GM12873 (cell line): ENCODE measurements at regions not wholly inside any gene's neighbourhood (a gene's known extent, or its start where the extent isn't known, plus 50 kb on each side); places are given as distances from the start of the nearest gene placed in this dataset.

Experiments
- CTCF ChIP-seq: IDR thresholded peaks from 2 replicates; pipeline ENCODE4 v1.5.1; 2012; ENCODE audit warnings: low read depth, mild to moderate bottlenecking, moderate library complexity, low read length, control low read depth; ENCODE audit not compliant: insufficient read depth; ENCODE audit errors: missing control alignments

- TF ChIP-seq CTCF, result no peak
Measured at GRCh38 chr14:101501858-101502615, 59.3 kb upstream of the DIO3 start.

DNA sequence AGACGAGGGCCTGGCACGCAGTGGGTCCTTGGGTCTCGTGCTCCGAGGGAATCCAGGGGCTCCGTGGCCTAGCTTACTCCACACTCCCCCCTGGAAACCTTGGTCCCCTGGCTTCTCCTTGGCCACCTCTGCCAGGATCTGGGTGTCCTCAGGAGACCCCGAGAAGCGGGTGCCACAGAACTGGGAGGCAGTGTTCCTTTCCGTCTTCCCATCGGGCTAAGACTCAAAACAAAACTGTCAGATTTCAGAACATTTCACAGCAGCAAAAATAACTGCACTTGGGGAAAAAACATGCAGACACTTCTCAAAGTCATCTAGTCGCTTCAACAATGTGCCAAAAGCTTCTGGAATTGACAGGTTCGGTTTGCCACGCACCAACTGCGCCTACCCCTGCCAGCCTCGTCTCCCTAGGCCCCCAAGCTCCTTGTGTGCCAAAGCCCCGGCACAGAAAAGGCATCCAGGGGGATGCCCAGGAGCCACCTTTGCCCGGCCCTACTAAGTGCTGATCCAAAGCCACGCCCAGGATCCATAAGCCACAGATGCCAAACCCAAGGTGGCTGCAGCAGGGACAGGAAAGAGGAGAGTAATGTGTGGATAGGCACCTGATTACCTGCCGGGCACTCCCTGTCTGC, 58.4 kb upstream of the DIO3 start:
- no peak for TF ChIP-seq CTCF

- TF ChIP-seq CTCF, result no peak
Measured at GRCh38 chr14:101503431-101504095, 57.7 kb upstream of the DIO3 start.

DNA sequence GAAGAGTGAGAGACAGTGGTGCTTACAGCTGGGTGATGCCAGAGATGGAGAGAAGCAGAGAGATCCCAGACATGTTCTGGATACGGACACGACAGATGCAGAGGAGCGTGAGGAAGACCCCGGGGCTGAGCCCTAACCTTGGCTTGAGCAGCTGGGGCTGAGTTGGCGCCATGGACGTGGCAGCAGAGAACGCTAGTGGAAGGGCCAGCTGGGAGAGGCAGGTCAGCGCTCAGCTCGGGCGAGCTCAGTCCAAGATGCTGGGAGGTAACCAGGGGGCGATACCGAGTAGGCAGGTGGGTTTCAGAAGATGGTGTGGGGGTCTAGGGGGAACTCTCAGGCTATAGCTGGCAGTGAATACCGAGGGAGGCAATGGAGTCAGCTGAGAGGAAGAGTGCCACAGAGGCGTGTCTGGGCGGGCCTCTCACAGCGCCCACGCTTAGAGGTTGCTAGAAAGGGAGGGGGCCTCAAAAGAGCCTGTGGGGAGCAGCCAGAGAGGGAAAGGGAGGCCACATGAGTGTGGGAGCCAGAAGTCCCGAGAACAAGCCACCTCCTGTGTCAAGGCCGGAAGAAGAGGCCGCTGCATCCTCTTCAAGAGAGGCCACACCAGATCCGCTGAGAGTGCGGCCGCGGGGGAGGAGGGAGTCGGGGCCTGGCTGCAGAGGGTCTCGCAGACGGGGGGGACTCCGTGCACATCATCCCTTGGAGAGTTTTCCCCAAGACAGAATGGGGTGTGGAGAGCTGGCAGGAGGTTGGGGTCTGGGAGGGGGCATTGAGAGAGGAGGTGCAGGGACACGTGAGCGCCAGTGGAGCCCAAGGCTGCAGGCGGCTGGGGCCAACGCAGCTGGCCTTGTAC, 57.0 kb upstream of the DIO3 start:
- TF ChIP-seq CTCF, result no peak

DNA sequence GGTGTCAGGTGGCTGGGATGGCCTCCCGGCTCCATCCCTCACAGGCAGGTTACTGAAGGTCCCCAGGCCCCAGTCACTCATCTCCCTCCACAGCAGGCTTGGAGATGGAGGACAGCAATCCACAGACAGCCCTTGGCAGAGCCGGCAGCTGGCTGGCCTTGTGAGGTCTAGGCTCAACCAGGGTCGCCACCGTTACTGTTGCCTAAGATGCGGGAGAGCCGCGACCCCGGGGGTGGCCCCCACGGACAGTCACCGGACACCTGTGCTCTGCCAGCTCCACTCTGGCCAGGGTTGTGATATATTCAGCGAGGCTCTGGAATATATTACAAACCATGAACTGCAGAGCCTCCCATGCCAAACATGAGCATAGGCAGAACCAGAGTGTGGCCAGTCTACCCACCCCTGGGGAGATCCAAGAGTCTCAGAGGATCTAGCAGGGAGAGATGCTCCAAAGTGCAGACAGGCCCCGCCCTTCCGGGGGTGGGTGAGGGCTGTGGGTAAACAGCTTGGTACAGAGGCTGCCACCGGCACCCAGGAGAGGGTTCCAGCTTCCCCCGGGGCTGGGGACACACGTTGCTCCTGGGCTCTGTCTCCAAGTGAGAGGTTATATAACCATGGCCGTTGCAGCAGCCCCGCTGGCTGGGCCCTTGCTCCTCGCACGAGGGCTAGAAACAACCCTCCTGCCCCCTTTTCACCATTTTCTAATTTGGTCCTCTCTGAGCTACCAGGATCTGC, 55.9 kb upstream of the DIO3 start:
- no peak for TF ChIP-seq CTCF

GRCh38 chr14:101506211-101506925, 54.9 kb upstream of the DIO3 start:
- TF ChIP-seq CTCF, result no peak
